ENCODE measurements at regions not wholly inside any gene's neighbourhood (a gene's known extent, or its start where the extent isn't known, plus 50 kb on each side); places are given as distances from the start of the nearest gene placed in this dataset.

DNA sequence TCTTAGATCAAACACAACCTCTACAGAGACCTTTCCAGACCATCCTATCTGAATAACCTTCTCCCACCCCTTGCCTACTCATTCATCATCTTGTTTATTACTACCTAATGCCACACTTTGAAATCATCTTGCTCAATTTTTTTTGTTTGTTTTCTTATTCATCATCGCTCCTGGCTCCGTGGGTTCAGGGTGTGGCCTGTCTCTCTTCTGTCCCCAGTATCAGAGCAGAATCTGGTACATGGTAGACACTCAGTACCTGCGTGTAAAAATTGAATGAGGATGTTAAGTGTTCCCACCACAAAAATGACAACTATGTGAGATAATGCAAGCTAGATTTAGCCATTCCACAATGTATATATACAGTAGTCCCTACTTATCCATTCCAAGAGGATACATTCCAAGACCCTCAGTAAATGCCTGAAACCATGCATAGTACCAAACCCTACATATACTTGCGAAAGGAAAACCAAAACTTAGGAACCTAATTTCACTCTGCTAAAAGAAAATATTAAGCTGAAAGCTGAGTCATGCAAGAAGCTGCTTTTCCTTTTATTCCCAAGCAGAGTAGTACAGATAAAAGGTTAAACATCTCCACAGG, 72.1 kb upstream of the SEC61G start:
- Histone ChIP-seq H3K4me1 (ENCODE audit: low read depth) (no peaks in the 10 kb centered on the region), H3K36me3 (ENCODE audit: low read depth) (no peaks in the 10 kb centered on the region), H3K4me3 (no peak overlapping the region), H3K9me3 (no peaks in the 10 kb centered on the region)
- intact Hi-C loops (cut with DNase I, micrococcal nuclease) = no loop called here
- ATAC-seq (no peak), DNase-seq (no peak)
- TF ChIP-seq, protein P1, sequence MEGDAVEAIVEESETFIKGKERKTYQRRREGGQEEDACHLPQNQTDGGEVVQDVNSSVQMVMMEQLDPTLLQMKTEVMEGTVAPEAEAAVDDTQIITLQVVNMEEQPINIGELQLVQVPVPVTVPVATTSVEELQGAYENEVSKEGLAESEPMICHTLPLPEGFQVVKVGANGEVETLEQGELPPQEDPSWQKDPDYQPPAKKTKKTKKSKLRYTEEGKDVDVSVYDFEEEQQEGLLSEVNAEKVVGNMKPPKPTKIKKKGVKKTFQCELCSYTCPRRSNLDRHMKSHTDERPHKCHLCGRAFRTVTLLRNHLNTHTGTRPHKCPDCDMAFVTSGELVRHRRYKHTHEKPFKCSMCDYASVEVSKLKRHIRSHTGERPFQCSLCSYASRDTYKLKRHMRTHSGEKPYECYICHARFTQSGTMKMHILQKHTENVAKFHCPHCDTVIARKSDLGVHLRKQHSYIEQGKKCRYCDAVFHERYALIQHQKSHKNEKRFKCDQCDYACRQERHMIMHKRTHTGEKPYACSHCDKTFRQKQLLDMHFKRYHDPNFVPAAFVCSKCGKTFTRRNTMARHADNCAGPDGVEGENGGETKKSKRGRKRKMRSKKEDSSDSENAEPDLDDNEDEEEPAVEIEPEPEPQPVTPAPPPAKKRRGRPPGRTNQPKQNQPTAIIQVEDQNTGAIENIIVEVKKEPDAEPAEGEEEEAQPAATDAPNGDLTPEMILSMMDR (IDR thresholded peaks at IDR 0.05) = no peak

DNA sequence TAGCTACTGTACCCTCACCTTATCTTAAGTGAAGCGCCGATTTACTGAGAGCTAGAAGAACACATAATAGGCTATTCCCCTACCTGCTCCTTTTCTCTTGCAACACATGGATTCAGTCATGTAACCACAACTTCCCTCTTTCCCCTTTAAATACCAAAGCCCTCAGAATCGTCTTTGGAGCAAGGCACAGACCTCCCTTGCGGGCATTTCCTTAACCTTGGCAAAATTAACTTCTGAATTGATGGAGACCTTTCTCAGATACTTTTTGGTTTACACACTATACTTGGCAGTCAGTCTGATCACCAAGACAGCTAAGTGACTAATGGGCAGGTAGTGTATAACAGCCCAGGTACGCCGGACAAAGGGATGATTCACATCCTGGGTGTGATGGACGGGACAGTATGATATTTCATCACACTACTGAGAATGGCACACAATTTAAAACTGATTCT, 72.7 kb upstream of the SEC61G start:
- Histone ChIP-seq H3K4me3 (no peak overlapping the region), H3K9me3 (no peaks in the 10 kb centered on the region), H3K36me3 (ENCODE audit: low read depth) (no peaks in the 10 kb centered on the region), H3K4me1 (ENCODE audit: low read depth) (no peaks in the 10 kb centered on the region)
- DNase-seq (no peak), ATAC-seq (peak; percentile 38)
- intact Hi-C loops (cut with DNase I, micrococcal nuclease) = no loop called here
- TF ChIP-seq, protein P1 (IDR thresholded peaks at IDR 0.05) = no peak

DNA sequence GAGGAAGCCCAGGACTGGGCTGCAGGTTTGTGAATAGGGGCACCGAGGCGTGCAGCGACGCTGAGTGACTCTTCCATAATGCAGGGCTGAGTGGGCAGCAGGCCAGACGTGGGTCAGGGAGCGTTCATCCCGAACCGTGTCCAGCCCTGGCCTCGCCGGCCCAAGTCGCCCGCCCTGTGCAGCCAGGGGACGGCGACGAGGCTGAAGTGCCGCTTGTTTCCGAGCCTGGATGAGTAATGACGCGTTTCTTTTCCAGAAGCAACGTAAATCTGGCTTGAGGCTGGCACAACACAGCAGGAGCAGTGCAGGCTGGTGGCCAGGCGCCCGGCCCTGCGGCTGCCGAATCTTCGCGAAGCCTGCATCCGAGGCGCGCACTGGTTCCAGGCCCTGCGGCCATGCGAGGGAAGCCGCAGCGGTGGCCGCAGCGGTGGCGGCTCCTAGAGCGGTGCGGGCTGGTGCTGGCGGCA, 74.0 kb upstream of the SEC61G start:
- DNase-seq (no peak), ATAC-seq (no peak)
- Histone ChIP-seq H3K4me1 (ENCODE audit: low read depth) (no peaks in the 10 kb centered on the region), H3K36me3 (ENCODE audit: low read depth) (no peaks in the 10 kb centered on the region), H3K4me3 (no peak overlapping the region), H3K9me3 (no peaks in the 10 kb centered on the region)
- TF ChIP-seq, protein P1 (IDR thresholded peaks at IDR 0.05) = no peak
- intact Hi-C loops (cut with DNase I, micrococcal nuclease) = no loop called here

DNA sequence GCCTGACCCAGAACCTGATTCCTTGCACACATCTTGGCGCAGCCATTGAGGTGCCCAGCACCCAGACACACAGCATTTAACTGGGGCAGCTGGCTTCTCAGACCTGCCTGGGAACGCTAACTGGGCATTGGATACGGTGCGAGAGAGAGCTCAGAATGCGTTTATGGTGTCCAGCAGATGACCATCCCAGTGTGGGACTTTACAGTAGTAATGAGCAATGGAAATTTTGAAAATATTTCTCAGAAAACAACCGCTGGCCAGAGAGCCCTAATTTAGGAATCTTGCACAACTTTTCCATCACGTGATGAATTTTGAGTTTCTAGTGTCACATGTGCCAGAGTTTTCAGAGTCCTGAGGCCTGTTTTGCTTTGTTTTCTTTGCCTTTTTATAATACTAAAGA, 78.2 kb upstream of the SEC61G start:
- TF ChIP-seq, protein P1 (IDR thresholded peaks at IDR 0.05) = no peak
- intact Hi-C loops (cut with DNase I, micrococcal nuclease) = no loop called here
- H3K9me3 ChIP-seq = no peaks in the 10 kb centered on the region
- no peaks in the 10 kb centered on the region for H3K4me1 ChIP-seq (ENCODE audit: low read depth)
- H3K4me3 ChIP-seq = no peak overlapping the region
- DNase-seq (no peak), ATAC-seq (peak; percentile 15)
- no peaks in the 10 kb centered on the region for H3K36me3 ChIP-seq (ENCODE audit: low read depth)

DNA sequence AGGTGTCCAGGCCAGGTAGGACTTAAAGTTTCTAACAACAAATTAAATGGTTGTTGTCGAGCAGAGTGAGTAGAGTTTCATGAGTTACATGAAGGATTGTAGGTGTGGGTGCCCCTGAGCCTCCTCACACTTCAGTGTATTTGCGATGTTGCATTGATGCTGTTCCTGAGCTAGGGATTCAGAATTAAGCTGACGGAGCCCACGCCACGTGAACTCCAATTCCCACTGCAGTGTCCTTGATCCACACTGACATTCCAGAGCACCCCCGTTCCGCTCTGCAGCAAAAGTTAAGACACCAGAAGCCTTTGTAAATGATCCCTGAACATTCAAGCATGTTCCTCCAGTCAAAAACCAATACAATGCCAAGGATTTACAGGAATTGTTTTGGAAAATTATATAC, 78.8 kb upstream of the SEC61G start:
- intact Hi-C loops (cut with DNase I, micrococcal nuclease) = no loop called here
- DNase-seq = no peak
- no peaks in the 10 kb centered on the region for H3K4me1 ChIP-seq (ENCODE audit: low read depth)
- H3K9me3 ChIP-seq = no peaks in the 10 kb centered on the region
- ATAC-seq = no peak
- TF ChIP-seq, protein P1 (IDR thresholded peaks at IDR 0.05) = no peak
- no peak overlapping the region for H3K4me3 ChIP-seq
- no peaks in the 10 kb centered on the region for H3K36me3 ChIP-seq (ENCODE audit: low read depth)
